Coronary artery (tissue), 2 donors: ENCODE measurements at regions not wholly inside any gene's neighbourhood (a gene's known extent, or its start where the extent isn't known, plus 50 kb on each side); places are given as distances from the start of the nearest gene placed in this dataset.
A peak's percentile ranks its signal among the peaks of the same experiment; 100 is the strongest.

Source experiments
- DNase-seq: peaks from one replicate; pipeline ENCODE4 v3.0.0-alpha.2; 2017; ENCODE audit warnings: low spot score
- H3K27ac ChIP-seq, 2 donors: fragments of 200-600 bp; sonication (generic); one replicate each; pipeline ENCODE4 v1.5.1; 2016 to 2019
- H3K4me3 ChIP-seq: fragments of 200-600 bp; sonication (generic); 2 replicates; pipeline ENCODE4 v1.5.1; 2016; ENCODE audit warnings: mild to moderate bottlenecking, moderate library complexity
- TF ChIP-seq, protein P1 (sequence below): fragments of 200-600 bp; sonication (generic); IDR thresholded peaks from one replicate; pipeline ENCODE4 v1.5.1; 2019; ENCODE audit warnings: antibody characterized with exemption

DNA sequence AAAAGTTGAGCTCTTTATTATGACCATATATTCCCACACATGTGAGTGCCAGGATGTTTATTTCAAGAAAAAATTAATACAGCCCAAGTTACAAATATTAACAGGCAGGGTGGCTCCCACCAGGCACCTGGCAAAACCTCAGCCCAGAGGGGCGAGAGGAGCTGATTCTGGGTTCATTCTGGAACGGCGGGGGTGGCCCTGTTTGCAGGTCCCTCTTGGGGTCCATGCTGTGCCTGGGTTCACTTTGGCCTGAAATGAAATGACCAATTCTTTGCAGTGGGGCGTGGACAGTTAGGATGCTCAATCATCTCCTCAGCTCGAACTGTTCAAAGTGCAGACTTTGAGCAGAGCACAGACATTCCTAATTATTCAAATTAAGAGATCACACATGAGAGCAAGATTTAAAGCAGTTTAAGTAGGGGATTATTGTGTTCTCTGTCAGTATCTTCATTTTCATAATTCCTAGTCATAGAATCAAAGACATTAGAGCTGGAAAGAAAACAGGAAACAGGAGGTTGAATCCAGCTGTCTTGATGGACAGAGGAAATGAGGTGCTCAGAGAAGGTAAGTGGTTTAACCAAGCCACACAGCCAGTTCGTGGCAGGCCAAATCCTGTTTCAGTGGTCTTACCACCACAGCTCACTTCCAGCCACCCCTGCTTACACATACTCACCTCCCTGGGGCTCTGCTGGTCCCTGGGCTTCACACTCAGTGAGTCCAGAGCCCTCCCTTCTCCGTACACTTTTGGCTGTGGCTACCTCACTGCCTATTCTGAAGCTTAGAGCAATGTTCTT lies 363.9 kb upstream of the TNRC6C start:
- TF ChIP-seq, protein P1, sequence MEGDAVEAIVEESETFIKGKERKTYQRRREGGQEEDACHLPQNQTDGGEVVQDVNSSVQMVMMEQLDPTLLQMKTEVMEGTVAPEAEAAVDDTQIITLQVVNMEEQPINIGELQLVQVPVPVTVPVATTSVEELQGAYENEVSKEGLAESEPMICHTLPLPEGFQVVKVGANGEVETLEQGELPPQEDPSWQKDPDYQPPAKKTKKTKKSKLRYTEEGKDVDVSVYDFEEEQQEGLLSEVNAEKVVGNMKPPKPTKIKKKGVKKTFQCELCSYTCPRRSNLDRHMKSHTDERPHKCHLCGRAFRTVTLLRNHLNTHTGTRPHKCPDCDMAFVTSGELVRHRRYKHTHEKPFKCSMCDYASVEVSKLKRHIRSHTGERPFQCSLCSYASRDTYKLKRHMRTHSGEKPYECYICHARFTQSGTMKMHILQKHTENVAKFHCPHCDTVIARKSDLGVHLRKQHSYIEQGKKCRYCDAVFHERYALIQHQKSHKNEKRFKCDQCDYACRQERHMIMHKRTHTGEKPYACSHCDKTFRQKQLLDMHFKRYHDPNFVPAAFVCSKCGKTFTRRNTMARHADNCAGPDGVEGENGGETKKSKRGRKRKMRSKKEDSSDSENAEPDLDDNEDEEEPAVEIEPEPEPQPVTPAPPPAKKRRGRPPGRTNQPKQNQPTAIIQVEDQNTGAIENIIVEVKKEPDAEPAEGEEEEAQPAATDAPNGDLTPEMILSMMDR: no peak
- no peak for DNase-seq
- Histone ChIP-seq H3K27ac (no peak overlapping the region), H3K4me3 (no peak overlapping the region)

DNA sequence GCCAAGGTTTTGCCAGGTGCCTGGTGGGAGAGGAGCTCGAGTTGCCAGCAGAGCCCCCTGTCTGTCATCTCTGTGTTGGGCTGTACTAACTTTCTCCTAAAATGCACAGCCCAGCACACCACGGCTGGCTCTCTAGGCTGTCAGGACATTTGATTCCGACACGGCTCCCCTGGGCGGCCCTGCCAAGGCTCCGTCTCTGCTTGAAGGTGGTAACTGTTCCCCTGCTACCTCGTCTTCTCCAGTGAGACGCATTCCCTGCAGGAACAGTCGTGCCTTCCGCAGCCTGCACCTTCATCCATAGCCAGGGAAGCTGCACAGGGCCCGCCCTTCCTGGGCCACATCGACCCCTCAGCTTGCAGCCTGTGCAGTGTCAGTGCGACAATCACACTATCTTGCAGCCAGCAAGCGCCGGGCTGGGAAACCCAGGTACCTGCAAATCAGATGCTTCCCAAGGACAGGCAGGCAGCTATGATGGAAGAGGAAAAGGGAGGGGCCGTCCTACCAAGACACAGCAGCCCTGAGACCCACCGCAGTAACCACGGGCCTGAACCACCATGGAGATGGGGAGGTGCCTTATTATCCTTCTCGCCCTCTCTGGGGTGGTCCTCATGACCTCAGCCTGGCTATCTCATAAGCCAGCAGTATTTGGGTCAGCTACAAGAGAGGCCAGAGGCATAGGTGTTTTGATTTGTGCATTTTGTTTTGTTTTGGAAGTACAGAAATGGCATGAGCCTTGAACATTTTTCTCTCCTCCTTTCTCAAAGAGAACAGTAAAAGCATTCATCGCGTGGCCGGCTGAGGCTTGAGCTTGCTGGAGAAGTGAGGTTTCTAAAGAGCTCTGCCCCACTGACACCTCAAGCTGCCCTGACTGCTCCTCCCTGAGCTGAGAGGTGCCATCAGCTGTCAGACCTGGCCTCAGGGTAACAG lies 361.7 kb upstream of the TNRC6C start:
- no peak for DNase-seq
- TF ChIP-seq, protein P1: no peak
- Histone ChIP-seq H3K27ac (no peak overlapping the region), H3K4me3 (no peak overlapping the region)

DNA sequence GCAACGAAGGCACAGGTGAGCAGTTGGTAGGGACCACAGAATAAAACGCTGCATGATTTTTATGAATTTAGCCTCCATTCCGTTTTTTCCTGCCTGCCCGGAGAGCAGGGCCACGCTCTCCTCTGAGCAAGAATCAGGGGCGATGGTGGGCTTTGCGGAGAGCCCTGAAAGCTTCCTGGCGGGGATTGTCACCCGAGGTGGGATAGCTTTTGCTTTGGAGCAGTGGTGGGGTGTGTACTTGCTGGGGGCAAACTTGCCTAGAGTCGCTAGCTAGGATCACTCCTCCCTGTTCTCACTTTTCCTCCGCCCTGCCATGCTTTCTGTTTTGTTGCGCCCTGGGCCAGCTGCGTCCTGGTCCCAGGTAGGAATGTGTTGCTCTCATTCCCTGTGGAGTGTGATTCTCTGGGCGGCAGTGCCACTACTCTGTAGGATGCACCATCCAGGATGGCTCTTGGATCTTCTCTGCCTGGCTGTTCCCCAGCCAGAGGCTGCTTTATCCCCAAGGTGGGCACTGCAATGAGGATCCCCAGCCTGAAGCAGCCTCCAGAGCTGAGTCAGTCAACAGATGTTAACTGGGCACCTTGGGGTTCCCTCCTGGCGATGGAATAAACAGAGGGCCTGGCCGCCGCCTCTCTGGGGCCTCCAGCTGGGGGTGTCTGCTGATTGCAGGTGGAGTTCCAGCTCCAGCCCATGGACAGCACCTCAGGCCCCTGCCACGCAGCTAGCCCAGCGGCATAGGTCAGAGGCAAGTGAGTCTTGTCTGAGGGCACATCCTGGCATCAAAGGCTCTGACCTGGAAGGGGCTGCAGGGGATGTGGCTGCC lies 360.9 kb upstream of the TNRC6C start:
- Histone ChIP-seq H3K4me3 (no peak overlapping the region), H3K27ac (no peak overlapping the region)
- TF ChIP-seq, protein P1: no peak
- DNase-seq: no peak

DNA sequence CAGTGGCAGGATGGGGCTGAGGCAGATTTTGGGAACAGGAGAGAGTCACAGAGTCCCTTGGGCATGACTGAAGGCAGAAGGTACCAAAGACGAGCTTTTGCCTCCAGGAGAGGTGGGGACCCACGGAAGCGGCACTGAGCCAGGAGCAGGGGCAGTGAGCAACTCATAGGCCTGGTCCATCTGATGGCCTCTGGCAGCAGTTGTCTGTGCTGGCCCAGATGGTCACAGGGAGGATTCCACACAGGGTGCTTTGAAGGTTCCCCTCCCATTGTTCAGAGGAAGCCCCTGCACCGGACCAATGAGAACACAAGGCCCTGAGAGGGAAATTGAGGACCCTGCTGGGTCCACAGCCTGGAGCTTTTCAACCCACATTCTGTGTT lies 360.3 kb upstream of the TNRC6C start:
- no peak overlapping the region for H3K4me3 ChIP-seq
- DNase-seq: no peak
- H3K27ac ChIP-seq: no peak overlapping the region
- TF ChIP-seq, protein P1: no peak

DNA sequence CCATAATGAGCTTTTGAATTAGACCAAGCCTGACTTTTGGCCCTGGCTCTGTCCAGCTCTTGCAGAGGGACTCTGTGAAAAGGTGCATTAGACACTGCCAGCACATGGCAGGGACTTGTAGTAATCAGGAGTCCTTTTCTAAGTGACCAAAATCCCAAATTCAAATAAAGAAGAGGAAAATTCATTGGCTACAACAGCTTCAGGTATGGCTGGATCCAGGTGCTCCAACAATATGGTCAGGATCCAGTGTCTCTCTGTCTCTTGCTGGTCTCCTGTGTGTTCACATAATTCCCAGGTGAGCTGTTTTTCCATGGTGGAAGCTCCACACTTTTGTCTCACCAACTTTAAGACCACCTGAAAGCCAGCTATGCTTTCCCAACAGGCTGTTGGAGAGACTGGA lies 358.8 kb upstream of the TNRC6C start:
- no peak overlapping the region for H3K4me3 ChIP-seq
- H3K27ac ChIP-seq: peak overlapping the region; percentile 94 to 98
- TF ChIP-seq, protein P1: no peak
- peak; percentile 11 for DNase-seq

DNA sequence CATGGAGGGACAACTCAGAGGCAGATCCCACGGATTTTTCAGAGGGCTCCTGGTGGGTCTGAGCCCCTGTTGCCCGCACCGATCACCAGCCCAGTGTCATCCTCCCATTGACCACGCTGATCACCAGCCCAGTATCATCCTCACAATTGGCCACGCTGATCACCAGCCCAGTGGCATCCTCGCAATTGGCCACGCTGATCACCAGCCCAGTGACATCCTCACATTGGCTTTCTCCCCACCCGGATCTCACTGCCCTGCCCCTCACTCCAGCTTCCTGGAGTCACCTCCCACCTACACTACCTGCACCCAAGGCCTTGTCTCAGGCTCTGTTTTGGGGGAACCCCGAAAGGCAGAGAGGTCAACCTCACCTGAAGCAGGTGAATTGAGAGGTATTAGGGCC lies 358.2 kb upstream of the TNRC6C start:
- Histone ChIP-seq H3K4me3 (peak overlapping the region; percentile 52), H3K27ac (peak overlapping the region; percentile 94 to 98)
- TF ChIP-seq, protein P1: no peak
- peak; percentile 66 for DNase-seq
